ENCODE measurements at regions not wholly inside any gene's neighbourhood (a gene's known extent, or its start where the extent isn't known, plus 50 kb on each side); places are given as distances from the start of the nearest gene placed in this dataset.

GRCh38 chr14:53316504-53316903, 163.4 kb upstream of the DDHD1 start:
- ChIA-PET POLR2A (no interaction called here), CTCF (interaction anchor here (0.6 to 2.6 kb wide), 4 partner anchors 9 to 756 kb away, joined by 3 to 12 read pairs (median 6); no protein-coding TSS in a partner anchor)
- 20% methylated on average over 5 of the region's 5 CpGs for WGBS (ENCODE audit: low lambda C conversion rate)

DNA sequence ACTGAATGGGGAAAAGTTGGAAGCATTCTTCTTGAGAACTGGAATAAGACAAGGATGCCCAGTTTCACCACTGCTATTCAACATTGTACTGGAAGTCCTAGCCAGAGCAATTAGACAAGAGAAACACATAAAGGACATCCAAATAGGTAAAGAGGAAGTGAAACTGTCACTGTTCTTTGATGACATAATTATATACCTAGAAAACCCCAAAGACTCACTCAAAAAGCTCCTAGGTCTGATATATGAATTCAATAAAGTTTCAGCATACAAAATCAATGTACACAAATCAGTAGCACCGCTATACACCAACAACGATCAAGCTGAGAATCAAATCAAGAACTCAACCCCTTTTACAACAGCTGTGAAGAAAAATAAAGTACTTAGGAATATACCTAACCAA, 157.3 kb upstream of the DDHD1 start:
- no peak for TF ChIP-seq SMC3 (IDR thresholded peaks at IDR 0.05; ENCODE audit: low read depth, low read length)
- TF ChIP-seq, protein P1, sequence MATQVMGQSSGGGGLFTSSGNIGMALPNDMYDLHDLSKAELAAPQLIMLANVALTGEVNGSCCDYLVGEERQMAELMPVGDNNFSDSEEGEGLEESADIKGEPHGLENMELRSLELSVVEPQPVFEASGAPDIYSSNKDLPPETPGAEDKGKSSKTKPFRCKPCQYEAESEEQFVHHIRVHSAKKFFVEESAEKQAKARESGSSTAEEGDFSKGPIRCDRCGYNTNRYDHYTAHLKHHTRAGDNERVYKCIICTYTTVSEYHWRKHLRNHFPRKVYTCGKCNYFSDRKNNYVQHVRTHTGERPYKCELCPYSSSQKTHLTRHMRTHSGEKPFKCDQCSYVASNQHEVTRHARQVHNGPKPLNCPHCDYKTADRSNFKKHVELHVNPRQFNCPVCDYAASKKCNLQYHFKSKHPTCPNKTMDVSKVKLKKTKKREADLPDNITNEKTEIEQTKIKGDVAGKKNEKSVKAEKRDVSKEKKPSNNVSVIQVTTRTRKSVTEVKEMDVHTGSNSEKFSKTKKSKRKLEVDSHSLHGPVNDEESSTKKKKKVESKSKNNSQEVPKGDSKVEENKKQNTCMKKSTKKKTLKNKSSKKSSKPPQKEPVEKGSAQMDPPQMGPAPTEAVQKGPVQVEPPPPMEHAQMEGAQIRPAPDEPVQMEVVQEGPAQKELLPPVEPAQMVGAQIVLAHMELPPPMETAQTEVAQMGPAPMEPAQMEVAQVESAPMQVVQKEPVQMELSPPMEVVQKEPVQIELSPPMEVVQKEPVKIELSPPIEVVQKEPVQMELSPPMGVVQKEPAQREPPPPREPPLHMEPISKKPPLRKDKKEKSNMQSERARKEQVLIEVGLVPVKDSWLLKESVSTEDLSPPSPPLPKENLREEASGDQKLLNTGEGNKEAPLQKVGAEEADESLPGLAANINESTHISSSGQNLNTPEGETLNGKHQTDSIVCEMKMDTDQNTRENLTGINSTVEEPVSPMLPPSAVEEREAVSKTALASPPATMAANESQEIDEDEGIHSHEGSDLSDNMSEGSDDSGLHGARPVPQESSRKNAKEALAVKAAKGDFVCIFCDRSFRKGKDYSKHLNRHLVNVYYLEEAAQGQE (IDR thresholded peaks at IDR 0.05; ENCODE audit: low read depth, low read length): no peak
- no peak for TF ChIP-seq EP300 (IDR thresholded peaks at IDR 0.05; ENCODE audit: borderline replicate concordance in 1 of 2, low read depth in 1 of 2, low read length in 1 of 2)
- TF ChIP-seq SIN3A (IDR thresholded peaks at IDR 0.05; ENCODE audit: borderline replicate concordance, low read depth, low read length): no peak
- TF ChIP-seq GABPA (IDR thresholded peaks at IDR 0.05; ENCODE audit: low read depth): no peak
- TF ChIP-seq TEAD4 (IDR thresholded peaks at IDR 0.05; ENCODE audit: borderline replicate concordance, insufficient read depth): no peak
- no peak for TF ChIP-seq NRF1 (IDR thresholded peaks at IDR 0.05; ENCODE audit: low read depth, low read length)
- TF ChIP-seq, protein P2, sequence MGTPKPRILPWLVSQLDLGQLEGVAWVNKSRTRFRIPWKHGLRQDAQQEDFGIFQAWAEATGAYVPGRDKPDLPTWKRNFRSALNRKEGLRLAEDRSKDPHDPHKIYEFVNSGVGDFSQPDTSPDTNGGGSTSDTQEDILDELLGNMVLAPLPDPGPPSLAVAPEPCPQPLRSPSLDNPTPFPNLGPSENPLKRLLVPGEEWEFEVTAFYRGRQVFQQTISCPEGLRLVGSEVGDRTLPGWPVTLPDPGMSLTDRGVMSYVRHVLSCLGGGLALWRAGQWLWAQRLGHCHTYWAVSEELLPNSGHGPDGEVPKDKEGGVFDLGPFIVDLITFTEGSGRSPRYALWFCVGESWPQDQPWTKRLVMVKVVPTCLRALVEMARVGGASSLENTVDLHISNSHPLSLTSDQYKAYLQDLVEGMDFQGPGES (IDR thresholded peaks at IDR 0.05; ENCODE audit: low read depth, low read length): no peak
- no peak for TF ChIP-seq ZBTB33 (IDR thresholded peaks at IDR 0.05; ENCODE audit: borderline replicate concordance, low read depth)
- no peak for TF ChIP-seq RXRA (IDR thresholded peaks at IDR 0.05; ENCODE audit: borderline replicate concordance, low read depth)
- TF ChIP-seq NFIC (IDR thresholded peaks at IDR 0.05; ENCODE audit: borderline replicate concordance): no peak
- TF ChIP-seq MEF2A (IDR thresholded peaks at IDR 0.05; ENCODE audit: borderline replicate concordance, low read depth): no peak
- ChIA-PET CTCF (no interaction called here), POLR2A (no interaction called here)
- H4K20me1 ChIP-seq (ENCODE audit: insufficient read depth): no peaks in the 10 kb centered on the region
- no peak overlapping the region for H2AFZ ChIP-seq (ENCODE audit: low read depth)
- H3K9ac ChIP-seq: no peak overlapping the region
- WGBS (ENCODE audit: low lambda C conversion rate): 80% methylated on average over 2 of the region's 2 CpGs
- no peaks in the 10 kb centered on the region for H3K9me3 ChIP-seq
- no peak overlapping the region for H3K4me3 ChIP-seq (ENCODE audit: low read depth in 2 of 2, low read length in 1 of 2)
- no peak for DNase-seq
- peaks cover 0 to 3% of the 10 kb centered on the region in 2 experiments; a peak in 1 of 4 replicates for H3K4me1 ChIP-seq (ENCODE audit: control insufficient read depth in 1 of 2, insufficient read depth in 2 of 2, low read depth in 1 of 2, low read length in 1 of 2)
- H3K9me2 ChIP-seq: no peaks in the 10 kb centered on the region
- no peak overlapping the region for H3K4me2 ChIP-seq
- H3F3A ChIP-seq (replicated peaks; ENCODE audit: insufficient read depth): no peaks in the 10 kb centered on the region
- no peak overlapping the region for H3K27ac ChIP-seq (ENCODE audit: low read depth in 2 of 2, low read length in 1 of 2)
- H3K27me3 ChIP-seq (ENCODE audit: insufficient read depth): no peaks in the 10 kb centered on the region
- H3K79me2 ChIP-seq (ENCODE audit: insufficient read depth): no peaks in the 10 kb centered on the region
- no peaks in the 10 kb centered on the region for H3K36me3 ChIP-seq (replicated peaks in 1 of 2; ENCODE audit: control insufficient read depth in 1 of 2, insufficient read depth in 2 of 2, low read length in 1 of 2)

More at GRCh38 chr14:53316504-53316903, 163.4 kb upstream of the DDHD1 start:
- Histone ChIP-seq H3K4me1 (ENCODE audit: control insufficient read depth in 1 of 2, insufficient read depth in 2 of 2, low read depth in 1 of 2, low read length in 1 of 2) (no peaks in the 10 kb centered on the region), H3F3A (replicated peaks; ENCODE audit: insufficient read depth) (no peaks in the 10 kb centered on the region), H4K20me1 (ENCODE audit: insufficient read depth) (no peaks in the 10 kb centered on the region), H3K27me3 (ENCODE audit: insufficient read depth) (no peaks in the 10 kb centered on the region), H3K4me3 (ENCODE audit: low read depth in 2 of 2, low read length in 1 of 2) (no peak overlapping the region), H2AFZ (ENCODE audit: low read depth) (no peak overlapping the region), H3K27ac (ENCODE audit: low read depth in 2 of 2, low read length in 1 of 2) (no peak overlapping the region), H3K36me3 (replicated peaks in 1 of 2; ENCODE audit: control insufficient read depth in 1 of 2, insufficient read depth in 2 of 2, low read length in 1 of 2) (no peaks in the 10 kb centered on the region), H3K9me3 (no peaks in the 10 kb centered on the region), H3K9ac (no peak overlapping the region), H3K4me2 (no peak overlapping the region), H3K79me2 (ENCODE audit: insufficient read depth) (no peaks in the 10 kb centered on the region), H3K9me2 (no peaks in the 10 kb centered on the region)
- TF ChIP-seq TEAD4 (IDR thresholded peaks at IDR 0.05; ENCODE audit: borderline replicate concordance, insufficient read depth): no peak
- no peak for TF ChIP-seq MEF2A (IDR thresholded peaks at IDR 0.05; ENCODE audit: borderline replicate concordance, low read depth)
- TF ChIP-seq TAF1 (IDR thresholded peaks at IDR 0.05; ENCODE audit: borderline replicate concordance, low read depth, low read length): no peak
- TF ChIP-seq RFX5 (IDR thresholded peaks at IDR 0.05; ENCODE audit: low read length): no peak
- TF ChIP-seq RAD21 (IDR thresholded peaks at IDR 0.05; ENCODE audit: low read length): no peak
- DNase-seq: no peak
